ENCODE measurements at regions not wholly inside any gene's neighbourhood (a gene's known extent, or its start where the extent isn't known, plus 50 kb on each side); places are given as distances from the start of the nearest gene placed in this dataset.

- in situ Hi-C loops (cut with HindIII; ENCODE audit: low pct_ligation_motif_present, low pct_unique_long_range_greater_than_20kb, low sequenced_read_pairs), result no loop called here
- DNase-seq, result no peak
These were observed 380.1 kb downstream of the OMA1 start for GRCh38 chr1:58166417-58166816.

GRCh38 chr1:58165073-58165472 lies 381.5 kb downstream of the OMA1 start:
- in situ Hi-C loops (cut with HindIII; ENCODE audit: low pct_ligation_motif_present, low pct_unique_long_range_greater_than_20kb, low sequenced_read_pairs), result no loop called here
- DNase-seq, result no peak

GRCh38 chr1:58162952-58163550 lies 383.5 kb downstream of the OMA1 start:
- in situ Hi-C loops (cut with HindIII; ENCODE audit: low pct_ligation_motif_present, low pct_unique_long_range_greater_than_20kb, low sequenced_read_pairs), result no loop called here
- DNase-seq, result peak; percentile 62

- in situ Hi-C loops (cut with HindIII; ENCODE audit: low pct_ligation_motif_present, low pct_unique_long_range_greater_than_20kb, low sequenced_read_pairs), result no loop called here
- DNase-seq, result no peak
These were observed 387.1 kb downstream of the OMA1 start for GRCh38 chr1:58159434-58159830.

- DNase-seq, result no peak
- in situ Hi-C loops (cut with HindIII; ENCODE audit: low pct_ligation_motif_present, low pct_unique_long_range_greater_than_20kb, low sequenced_read_pairs), result no loop called here
These were observed 387.8 kb downstream of the OMA1 start for GRCh38 chr1:58158506-58159433.

- in situ Hi-C loops (cut with HindIII; ENCODE audit: low pct_ligation_motif_present, low pct_unique_long_range_greater_than_20kb, low sequenced_read_pairs), result no loop called here
These were observed 388.5 kb downstream of the OMA1 start for GRCh38 chr1:58158016-58158415.

GRCh38 chr1:58157256-58157655 lies 389.3 kb downstream of the OMA1 start:
- in situ Hi-C loops (cut with HindIII; ENCODE audit: low pct_ligation_motif_present, low pct_unique_long_range_greater_than_20kb, low sequenced_read_pairs), result no loop called here

More at GRCh38 chr1:58158016-58158415, 388.5 kb downstream of the OMA1 start:
- no peak for DNase-seq

GRCh38 chr1:58156831-58157230 lies 389.7 kb downstream of the OMA1 start:
- in situ Hi-C loops (cut with HindIII; ENCODE audit: low pct_ligation_motif_present, low pct_unique_long_range_greater_than_20kb, low sequenced_read_pairs), result no loop called here
- no peak for DNase-seq

More at GRCh38 chr1:58157256-58157655, 389.3 kb downstream of the OMA1 start:
- no peak for DNase-seq

- DNase-seq, result no peak
- in situ Hi-C loops (cut with HindIII; ENCODE audit: low pct_ligation_motif_present, low pct_unique_long_range_greater_than_20kb, low sequenced_read_pairs), result no loop called here
These were observed 390.4 kb downstream of the OMA1 start for GRCh38 chr1:58156124-58156468.

- peak; percentile 39 for DNase-seq
- in situ Hi-C loops (cut with HindIII; ENCODE audit: low pct_ligation_motif_present, low pct_unique_long_range_greater_than_20kb, low sequenced_read_pairs), result no loop called here
These were observed 391.0 kb downstream of the OMA1 start for GRCh38 chr1:58155418-58156123.

- no peak for DNase-seq
- in situ Hi-C loops (cut with HindIII; ENCODE audit: low pct_ligation_motif_present, low pct_unique_long_range_greater_than_20kb, low sequenced_read_pairs), result no loop called here
These were observed 392.3 kb downstream of the OMA1 start for GRCh38 chr1:58154256-58154655.

- no peak for DNase-seq
- in situ Hi-C loops (cut with HindIII; ENCODE audit: low pct_ligation_motif_present, low pct_unique_long_range_greater_than_20kb, low sequenced_read_pairs), result no loop called here
These were observed 393.8 kb downstream of the OMA1 start for GRCh38 chr1:58152697-58153096.

GRCh38 chr1:58149271-58149812 lies 397.2 kb downstream of the OMA1 start:
- DNase-seq, result no peak
- in situ Hi-C loops (cut with HindIII; ENCODE audit: low pct_ligation_motif_present, low pct_unique_long_range_greater_than_20kb, low sequenced_read_pairs), result no loop called here

- DNase-seq, result no peak
- in situ Hi-C loops (cut with HindIII; ENCODE audit: low pct_ligation_motif_present, low pct_unique_long_range_greater_than_20kb, low sequenced_read_pairs), result no loop called here
These were observed 401.7 kb downstream of the OMA1 start for GRCh38 chr1:58144698-58145270.

- no peak for DNase-seq
- in situ Hi-C loops (cut with HindIII; ENCODE audit: low pct_ligation_motif_present, low pct_unique_long_range_greater_than_20kb, low sequenced_read_pairs), result no loop called here
These were observed 402.4 kb downstream of the OMA1 start for GRCh38 chr1:58143972-58144697.

GRCh38 chr1:58136387-58136786 lies 410.1 kb downstream of the OMA1 start:
- in situ Hi-C loops (cut with HindIII; ENCODE audit: low pct_ligation_motif_present, low pct_unique_long_range_greater_than_20kb, low sequenced_read_pairs), result no loop called here
- DNase-seq, result no peak

GRCh38 chr1:58135821-58136321 lies 410.7 kb downstream of the OMA1 start:
- DNase-seq, result no peak
- in situ Hi-C loops (cut with HindIII; ENCODE audit: low pct_ligation_motif_present, low pct_unique_long_range_greater_than_20kb, low sequenced_read_pairs), result no loop called here

GRCh38 chr1:58133562-58133961 lies 413.0 kb downstream of the OMA1 start:
- in situ Hi-C loops (cut with HindIII; ENCODE audit: low pct_ligation_motif_present, low pct_unique_long_range_greater_than_20kb, low sequenced_read_pairs), result no loop called here
- no peak for DNase-seq
